Fibroblast of lung (primary cell): ENCODE measurements at regions not wholly inside any gene's neighbourhood (a gene's known extent, or its start where the extent isn't known, plus 50 kb on each side); places are given as distances from the start of the nearest gene placed in this dataset.

ENCODE experiments used
- DNase-seq, 2 donors: peaks; one replicate each; pipeline versions ENCODE4 v3.0.0 to v3.0.0-alpha.2; 2010; ENCODE audit warnings: low read depth in 2 of 2
- H2AFZ ChIP-seq: 2 replicates; pipeline ENCODE4 v1.5.1; 2012; ENCODE audit warnings: low read length, control low read depth, inconsistent platforms
- H3K27ac ChIP-seq: 2 replicates; pipeline ENCODE4 v1.5.1; 2011; ENCODE audit warnings: low read length, control low read depth; ENCODE audit not compliant: insufficient read depth
- H3K27me3 ChIP-seq: 2 replicates; pipeline ENCODE4 v1.5.1; 2011; ENCODE audit warnings: mild to moderate bottlenecking, low read length; ENCODE audit not compliant: control insufficient read depth, insufficient read depth
- H3K36me3 ChIP-seq: 2 replicates; pipeline ENCODE4 v1.5.1; 2011; ENCODE audit warnings: low read length; ENCODE audit not compliant: control insufficient read depth, insufficient read depth
- H3K4me1 ChIP-seq: 2 replicates; pipeline ENCODE4 v1.5.1; 2011; ENCODE audit warnings: low read length; ENCODE audit not compliant: control insufficient read depth, insufficient read depth; ENCODE audit errors: extremely low read depth
- H3K4me2 ChIP-seq: 2 replicates; pipeline ENCODE4 v1.5.1; 2011; ENCODE audit warnings: low read length, control low read depth; ENCODE audit not compliant: insufficient read depth; ENCODE audit errors: extremely low read depth
- H3K4me3 ChIP-seq, 4 experiments: fragments of 200-600 bp in 1 of 4; sonication (generic) in 1 of 4; replicated peaks in 1 of 4; 2 replicates each; pipeline ENCODE4 v1.5.1; 2011 to 2016; ENCODE audit warnings: low read length in 4 of 4, low read depth in 3 of 4, mild to moderate bottlenecking in 3 of 4, control low read depth in 2 of 4, inconsistent platforms in 1 of 4, mixed read lengths in 1 of 4; ENCODE audit not compliant: insufficient read depth in 1 of 4; ENCODE audit errors: control extremely low read depth in 1 of 4
- H3K79me2 ChIP-seq: 2 replicates; pipeline ENCODE4 v1.5.1; 2012; ENCODE audit warnings: mild to moderate bottlenecking, low read length, inconsistent platforms; ENCODE audit not compliant: control insufficient read depth, insufficient read depth
- H3K9ac ChIP-seq: 2 replicates; pipeline ENCODE4 v1.5.1; 2011; ENCODE audit warnings: mild to moderate bottlenecking, low read length, control low read depth; ENCODE audit not compliant: insufficient read depth
- H3K9me3 ChIP-seq: 2 replicates; pipeline ENCODE4 v1.5.1; 2012; ENCODE audit warnings: low read depth, low read length; ENCODE audit not compliant: control insufficient read depth, insufficient read depth
- H4K20me1 ChIP-seq: 2 replicates; pipeline ENCODE4 v1.5.1; 2011; ENCODE audit warnings: low read length; ENCODE audit not compliant: control insufficient read depth, insufficient read depth; ENCODE audit errors: extremely low read depth
- CTCF ChIP-seq, 2 donors: IDR thresholded peaks in 1 of 2; conservative IDR thresholded peaks in 1 of 2; 1 replicate in 1 of 2; 2 replicates in 1 of 2; pipeline ENCODE4 v1.5.1; 2011 to 2012; ENCODE audit warnings: low read length in 2 of 2, control low read depth in 1 of 2, inconsistent platforms in 1 of 2, low read depth in 1 of 2, mild to moderate bottlenecking in 1 of 2
- EZH2 ChIP-seq: IDR thresholded peaks from 2 replicates; pipeline ENCODE4 v1.5.1; 2012; ENCODE audit warnings: low read length, control low read depth, mild to moderate bottlenecking; ENCODE audit errors: missing control alignments

DNA sequence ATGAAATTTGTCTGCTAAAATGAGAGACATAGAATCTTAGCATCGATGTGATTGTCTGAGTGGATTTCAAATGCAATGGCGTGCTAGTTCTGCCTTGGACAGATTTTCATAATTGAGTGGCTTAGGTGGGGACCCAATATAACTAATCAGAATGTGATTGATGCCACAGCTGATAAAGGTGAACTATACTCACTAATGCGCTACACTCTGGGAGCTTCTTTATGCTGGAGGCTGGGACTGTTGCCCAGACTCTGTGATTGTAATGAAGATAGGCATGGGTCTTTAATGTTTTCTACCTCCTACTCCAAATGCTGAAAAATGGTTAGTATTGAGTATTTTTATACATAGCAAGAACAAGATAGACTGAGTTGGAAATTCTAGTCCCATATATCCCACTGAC lies 339.5 kb upstream of the SLC39A10 start:
- H3K4me1 ChIP-seq: peaks cover 3% of the 10 kb centered on the region

GRCh38 chr2:195316486-195316885 lies 340.5 kb upstream of the SLC39A10 start:
- Histone ChIP-seq H4K20me1 (no peaks in the 10 kb centered on the region), H3K9me3 (no peaks in the 10 kb centered on the region), H3K79me2 (no peaks in the 10 kb centered on the region), H3K9ac (no peak overlapping the region), H3K27me3 (no peaks in the 10 kb centered on the region), H3K4me1 (peaks cover 3% of the 10 kb centered on the region), H3K4me3 (no peak overlapping the region), H2AFZ (no peak overlapping the region), H3K4me2 (no peak overlapping the region), H3K27ac (no peak overlapping the region), H3K36me3 (no peaks in the 10 kb centered on the region)
- peak in 1 of 2 donors; percentile 7 for DNase-seq
- TF ChIP-seq CTCF (conservative IDR thresholded peaks at IDR 0.05 in 1 of 2, IDR thresholded peaks at IDR 0.05 in 1 of 2; ENCODE audit: low read depth in 1 of 2, low read length in 2 of 2) (no peak), EZH2 (no peak)

More for the DNA sequence above, 339.5 kb upstream of the SLC39A10 start:
- DNase-seq: no peak
- Histone ChIP-seq H3K4me2 (no peak overlapping the region), H3K9ac (no peak overlapping the region), H2AFZ (no peak overlapping the region), H3K9me3 (no peaks in the 10 kb centered on the region), H3K79me2 (no peaks in the 10 kb centered on the region), H4K20me1 (no peaks in the 10 kb centered on the region), H3K4me3 (no peak overlapping the region), H3K36me3 (no peaks in the 10 kb centered on the region), H3K27ac (no peak overlapping the region), H3K27me3 (no peaks in the 10 kb centered on the region)
- no peak for TF ChIP-seq EZH2
- TF ChIP-seq CTCF (conservative IDR thresholded peaks at IDR 0.05 in 1 of 2, IDR thresholded peaks at IDR 0.05 in 1 of 2; ENCODE audit: low read depth in 1 of 2, low read length in 2 of 2): no peak

DNA sequence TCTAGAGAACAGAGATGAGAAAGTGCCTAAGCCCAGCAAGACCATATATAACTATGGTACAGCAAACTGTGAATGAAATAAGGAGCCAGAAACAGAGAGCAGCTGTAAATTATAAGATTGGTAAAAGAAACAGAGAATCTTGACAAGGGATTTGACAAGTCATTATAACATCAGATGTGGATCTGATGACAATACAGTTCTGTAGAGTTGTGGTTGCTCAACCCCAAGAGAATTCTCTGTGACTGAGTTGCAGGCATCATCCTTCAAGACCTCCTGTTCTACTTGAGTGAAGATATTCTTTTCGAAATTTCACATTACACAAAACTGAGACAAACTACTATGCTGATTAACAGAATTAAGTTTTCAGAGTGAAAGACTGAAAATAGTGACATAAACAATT lies 343.1 kb upstream of the SLC39A10 start:
- DNase-seq: no peak

More for the DNA sequence above, 343.1 kb upstream of the SLC39A10 start:
- TF ChIP-seq EZH2 (no peak), CTCF (conservative IDR thresholded peaks at IDR 0.05 in 1 of 2, IDR thresholded peaks at IDR 0.05 in 1 of 2; ENCODE audit: low read depth in 1 of 2, low read length in 2 of 2) (no peak)
- no peaks in the 10 kb centered on the region for H3K9me3 ChIP-seq
- H4K20me1 ChIP-seq: no peaks in the 10 kb centered on the region
- no peaks in the 10 kb centered on the region for H3K36me3 ChIP-seq
- H3K79me2 ChIP-seq: no peaks in the 10 kb centered on the region
- H3K4me3 ChIP-seq: no peak overlapping the region
- H3K4me1 ChIP-seq: no peaks in the 10 kb centered on the region
- no peaks in the 10 kb centered on the region for H3K27me3 ChIP-seq
- H3K4me2 ChIP-seq: no peak overlapping the region
- no peak overlapping the region for H3K9ac ChIP-seq
- no peak overlapping the region for H3K27ac ChIP-seq
- H2AFZ ChIP-seq: no peak overlapping the region
